WERI-Rb-1 (cell line): ENCODE measurements at regions not wholly inside any gene's neighbourhood (a gene's known extent, or its start where the extent isn't known, plus 50 kb on each side); places are given as distances from the start of the nearest gene placed in this dataset.

Source experiments
- DNase-seq: peaks from one replicate; pipeline ENCODE4 v3.0.0-alpha.2; 2020
- H3K27ac ChIP-seq: fragments of 250-450 bp; sonication (Bioruptor Pico); 2 replicates; pipeline ENCODE4 v1.5.1; 2020; ENCODE audit warnings: mild to moderate bottlenecking, moderate library complexity
- H3K27me3 ChIP-seq: fragments of 250-450 bp; sonication (Bioruptor Pico); 2 replicates; pipeline ENCODE4 v1.5.1; 2021; ENCODE audit warnings: mild to moderate bottlenecking, low read depth, moderate library complexity; ENCODE audit not compliant: insufficient read depth, severe bottlenecking
- H3K36me3 ChIP-seq: fragments of 250-450 bp; sonication (Bioruptor Pico); 2 replicates; pipeline ENCODE4 v1.5.1; 2020; ENCODE audit warnings: mild to moderate bottlenecking, moderate library complexity
- H3K4me3 ChIP-seq: 2 replicates; pipeline ENCODE4 v1.5.1; 2011; ENCODE audit warnings: low read depth, mild to moderate bottlenecking, control low read depth, low read length
- H3K9me3 ChIP-seq: fragments of 250-450 bp; sonication (Bioruptor Pico); 2 replicates; pipeline ENCODE4 v1.5.1; 2021; ENCODE audit warnings: mild to moderate bottlenecking, moderate library complexity; ENCODE audit not compliant: severe bottlenecking
- TF ChIP-seq, protein P1 (sequence below): IDR thresholded peaks from 2 replicates; pipeline ENCODE4 v1.5.1; 2011; ENCODE audit warnings: low read depth, mild to moderate bottlenecking, control low read depth, inconsistent platforms, low read length

DNA sequence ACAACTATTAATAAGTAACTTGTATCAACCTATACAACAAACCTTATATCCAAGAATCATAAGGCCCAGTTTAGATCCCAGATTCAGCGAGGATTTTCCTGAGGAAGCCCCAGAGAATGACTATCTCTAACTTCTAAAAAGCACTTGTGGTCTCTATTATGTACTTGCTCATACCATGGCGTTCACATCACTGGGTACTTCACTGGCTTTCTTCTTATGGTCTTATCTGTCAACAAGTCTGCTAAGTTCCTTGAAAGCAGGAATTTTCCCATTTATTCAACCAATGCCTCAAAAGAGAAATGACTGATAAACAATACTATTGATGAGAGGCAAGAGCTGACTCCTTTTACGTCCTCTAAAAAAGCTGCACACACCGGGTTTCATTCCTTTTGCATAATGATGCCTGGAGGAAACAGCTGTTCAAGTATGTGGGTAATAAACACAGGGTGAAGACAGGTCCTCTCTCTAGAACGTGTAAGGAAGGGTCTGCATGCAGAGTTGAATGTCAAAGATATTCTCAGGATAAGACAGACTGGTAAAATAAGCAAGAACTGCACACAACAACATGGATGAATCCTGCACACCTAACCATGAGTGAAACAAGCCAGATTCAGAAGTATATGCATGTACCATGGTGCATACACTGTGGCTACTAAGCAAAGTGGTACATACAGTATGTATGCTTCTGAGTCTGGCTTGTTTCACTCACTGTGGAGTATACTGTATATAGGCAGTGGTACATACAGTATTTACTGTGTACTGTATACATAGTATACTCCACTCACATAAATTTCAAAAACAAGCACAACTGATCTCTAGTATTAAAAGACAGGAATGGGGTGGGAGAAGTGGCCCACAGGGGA lies 408.7 kb downstream of the SHQ1 start:
- Histone ChIP-seq H3K36me3 (peaks cover 49% of the 10 kb centered on the region), H3K4me3 (no peak overlapping the region), H3K27ac (no peak overlapping the region), H3K9me3 (no peaks in the 10 kb centered on the region), H3K27me3 (no peaks in the 10 kb centered on the region)
- TF ChIP-seq, protein P1, sequence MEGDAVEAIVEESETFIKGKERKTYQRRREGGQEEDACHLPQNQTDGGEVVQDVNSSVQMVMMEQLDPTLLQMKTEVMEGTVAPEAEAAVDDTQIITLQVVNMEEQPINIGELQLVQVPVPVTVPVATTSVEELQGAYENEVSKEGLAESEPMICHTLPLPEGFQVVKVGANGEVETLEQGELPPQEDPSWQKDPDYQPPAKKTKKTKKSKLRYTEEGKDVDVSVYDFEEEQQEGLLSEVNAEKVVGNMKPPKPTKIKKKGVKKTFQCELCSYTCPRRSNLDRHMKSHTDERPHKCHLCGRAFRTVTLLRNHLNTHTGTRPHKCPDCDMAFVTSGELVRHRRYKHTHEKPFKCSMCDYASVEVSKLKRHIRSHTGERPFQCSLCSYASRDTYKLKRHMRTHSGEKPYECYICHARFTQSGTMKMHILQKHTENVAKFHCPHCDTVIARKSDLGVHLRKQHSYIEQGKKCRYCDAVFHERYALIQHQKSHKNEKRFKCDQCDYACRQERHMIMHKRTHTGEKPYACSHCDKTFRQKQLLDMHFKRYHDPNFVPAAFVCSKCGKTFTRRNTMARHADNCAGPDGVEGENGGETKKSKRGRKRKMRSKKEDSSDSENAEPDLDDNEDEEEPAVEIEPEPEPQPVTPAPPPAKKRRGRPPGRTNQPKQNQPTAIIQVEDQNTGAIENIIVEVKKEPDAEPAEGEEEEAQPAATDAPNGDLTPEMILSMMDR, result no peak
- no peak for DNase-seq

DNA sequence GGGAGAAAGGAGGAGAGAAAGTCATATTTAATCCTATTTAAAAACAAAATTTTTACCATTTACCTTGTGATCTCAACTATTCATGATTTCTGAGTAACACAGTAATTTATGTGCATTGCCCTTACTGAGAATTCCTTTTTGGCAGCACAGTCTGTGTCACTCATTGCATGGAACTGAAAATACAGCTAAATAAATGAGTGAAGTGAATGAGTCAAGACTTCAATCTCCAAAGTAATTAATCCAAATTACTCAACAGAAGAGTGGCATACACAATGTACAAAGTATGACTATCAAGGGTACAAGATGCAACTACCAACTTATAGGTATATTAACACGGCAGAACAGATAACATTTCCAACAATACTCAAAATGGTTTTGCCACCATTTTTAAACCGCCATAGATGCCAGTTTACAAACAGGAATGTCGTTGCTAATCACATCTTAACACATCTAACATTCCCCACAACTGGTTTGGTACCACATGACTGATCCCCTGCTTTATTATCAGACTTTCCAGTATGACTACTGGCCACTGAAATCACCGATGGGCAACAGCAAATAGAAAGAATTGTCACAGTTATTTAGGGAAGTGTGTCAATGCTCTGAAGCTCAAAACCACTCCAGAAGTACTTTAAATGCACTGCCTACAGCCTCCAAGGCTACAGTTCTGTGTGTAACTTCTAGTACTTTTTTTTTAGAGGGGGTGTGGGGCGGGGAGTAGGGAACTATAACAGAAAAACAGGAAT lies 410.4 kb downstream of the SHQ1 start:
- Histone ChIP-seq H3K4me3 (no peak overlapping the region), H3K9me3 (no peaks in the 10 kb centered on the region), H3K36me3 (peaks cover 32% of the 10 kb centered on the region), H3K27ac (no peak overlapping the region), H3K27me3 (no peaks in the 10 kb centered on the region)
- DNase-seq, result no peak
- TF ChIP-seq, protein P1, result no peak

DNA sequence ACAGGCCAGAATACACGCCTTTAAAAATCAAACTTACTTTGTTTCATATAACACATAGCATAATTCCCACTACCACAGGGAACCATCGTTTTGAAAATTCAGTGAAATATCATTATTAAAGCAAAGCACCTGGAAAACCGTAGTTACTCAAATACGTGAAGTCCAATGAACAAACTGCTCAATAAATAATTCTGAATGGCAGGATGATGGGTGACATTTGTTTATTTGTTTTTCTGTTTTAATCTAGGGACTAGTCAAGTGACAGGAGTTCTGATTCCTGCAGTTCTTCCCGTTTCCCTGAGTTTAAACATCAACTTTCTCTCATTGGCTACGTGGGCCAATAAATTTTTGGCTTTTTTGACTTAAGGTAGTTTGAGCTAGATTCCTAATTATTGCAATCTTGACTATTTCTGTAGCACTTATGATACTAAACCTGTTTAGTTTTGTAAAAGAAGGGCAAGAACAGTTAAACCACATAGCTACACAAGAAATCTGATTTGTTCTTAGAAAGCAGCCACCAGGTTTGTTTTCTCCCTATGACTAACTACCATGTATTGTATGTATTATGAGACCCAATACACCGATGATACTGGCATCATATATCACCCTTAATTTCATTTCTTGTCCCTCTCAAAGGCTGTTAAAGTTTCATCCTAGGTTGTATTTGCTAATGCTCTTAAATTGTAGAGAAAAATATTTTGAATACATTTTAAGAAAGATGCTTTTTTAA lies 411.2 kb downstream of the SHQ1 start:
- H3K36me3 ChIP-seq, result peaks cover 35% of the 10 kb centered on the region
- no peaks in the 10 kb centered on the region for H3K9me3 ChIP-seq
- H3K27me3 ChIP-seq, result no peaks in the 10 kb centered on the region
- no peak overlapping the region for H3K4me3 ChIP-seq
- TF ChIP-seq, protein P1, result no peak
- H3K27ac ChIP-seq, result no peak overlapping the region
- no peak for DNase-seq

DNA sequence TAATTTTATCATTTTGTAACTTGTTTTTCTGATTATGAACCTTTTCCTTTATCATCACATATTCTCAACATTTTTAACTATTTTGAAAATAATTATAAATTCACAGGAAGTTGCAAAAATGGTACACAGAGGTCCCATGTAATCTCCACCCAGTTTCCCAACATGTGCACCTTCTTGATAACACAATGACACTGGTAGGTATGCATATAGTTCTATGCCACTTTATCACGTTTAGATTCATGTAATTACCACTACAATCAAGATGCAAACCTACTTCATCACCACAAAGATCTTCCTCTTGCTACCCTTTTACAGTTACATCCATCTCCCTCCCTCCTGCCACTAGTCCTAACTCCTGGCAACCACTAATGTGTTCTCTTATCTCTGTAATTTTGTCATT lies 413.9 kb downstream of the SHQ1 start:
- Histone ChIP-seq H3K27me3 (no peaks in the 10 kb centered on the region), H3K4me3 (no peak overlapping the region), H3K36me3 (peaks cover 22% of the 10 kb centered on the region), H3K27ac (no peak overlapping the region), H3K9me3 (no peaks in the 10 kb centered on the region)
- no peak for DNase-seq
- TF ChIP-seq, protein P1, result no peak

DNA sequence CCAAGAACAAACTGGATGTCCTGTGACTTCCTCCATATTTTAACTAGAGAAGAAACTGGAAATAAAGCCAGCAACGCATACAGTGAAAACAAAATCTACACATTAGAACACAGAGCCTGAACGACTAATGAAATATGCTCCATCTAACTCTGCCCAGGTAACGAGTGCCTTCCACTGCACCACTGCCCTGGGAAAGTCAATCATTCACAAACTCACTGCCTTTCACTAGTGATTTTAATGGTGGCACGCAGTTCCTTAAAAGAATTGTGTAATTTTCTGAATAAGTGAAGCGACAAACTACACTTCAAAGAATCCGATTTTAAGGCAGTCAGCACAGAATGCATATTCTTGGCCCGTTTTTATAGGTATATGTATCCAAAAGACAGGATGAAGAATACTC lies 416.0 kb downstream of the SHQ1 start:
- H3K27ac ChIP-seq, result no peak overlapping the region

More for the DNA sequence above, 416.0 kb downstream of the SHQ1 start:
- no peak for DNase-seq
- peaks cover 5% of the 10 kb centered on the region; the same call in 1 of the 2 replicates for H3K36me3 ChIP-seq
- no peak overlapping the region for H3K4me3 ChIP-seq
- no peaks in the 10 kb centered on the region for H3K9me3 ChIP-seq
- TF ChIP-seq, protein P1, result no peak
- H3K27me3 ChIP-seq, result no peaks in the 10 kb centered on the region
